A673 (cell line): ENCODE measurements at regions not wholly inside any gene's neighbourhood (a gene's known extent, or its start where the extent isn't known, plus 50 kb on each side); places are given as distances from the start of the nearest gene placed in this dataset.

Source experiments
- BruUV-seq: library from RNA; stranded (reverse); fragments of 400-500 nt; replicated peaks from 2 replicates; lab custom pipeline; 2021; lab: Mats Ljungman, UMichigan
- CTCF ChIA-PET: fragments of 300-600 bp; sonication (Branson Sonifier 250); formaldehyde crosslinking; loops from one replicate; lab custom pipeline; 2022; ENCODE audit warnings: antibody characterized with exemption; lab: Charles Lee
- POLR2A ChIA-PET: fragments of 300-600 bp; sonication (Branson Sonifier 250); formaldehyde crosslinking; loops from one replicate; lab custom pipeline; 2022; ENCODE audit warnings: antibody characterized with exemption; ENCODE audit not compliant: low non-redundant PET; lab: Charles Lee
- DNase-seq: peaks from one replicate; pipeline ENCODE4 v3.0.0-alpha.2; 2015; ENCODE audit warnings: low spot score
- H3K27ac ChIP-seq: fragments of 200-600 bp; sonication (generic); 2 replicates; pipeline ENCODE4 v1.5.1; 2016; ENCODE audit warnings: mixed run types, low read depth, mild to moderate bottlenecking, mixed read lengths, antibody characterized with exemption, low read length; ENCODE audit not compliant: poor library complexity, severe bottlenecking
- H3K27me3 ChIP-seq: fragments of 200-600 bp; sonication (generic); replicated peaks from 2 replicates; pipeline ENCODE4 v1.6.1; 2017; ENCODE audit warnings: mixed run types, low read depth, mild to moderate bottlenecking, mixed read lengths, antibody characterized with exemption, low read length; ENCODE audit not compliant: insufficient read depth, poor library complexity
- H3K36me3 ChIP-seq: fragments of 200-600 bp; sonication (generic); 2 replicates; pipeline ENCODE4 v1.6.1; 2016; ENCODE audit warnings: mixed run types, mild to moderate bottlenecking, mixed read lengths, antibody characterized with exemption, low read length; ENCODE audit not compliant: insufficient read depth, poor library complexity, severe bottlenecking
- H3K4me1 ChIP-seq: fragments of 200-600 bp; sonication (generic); 2 replicates; pipeline ENCODE4 v1.6.1; 2017; ENCODE audit warnings: mixed run types, mild to moderate bottlenecking, mixed read lengths, antibody characterized with exemption, low read length; ENCODE audit not compliant: insufficient read depth, poor library complexity, severe bottlenecking
- H3K4me3 ChIP-seq: fragments of 200-600 bp; sonication (generic); 2 replicates; pipeline ENCODE4 v1.5.1; 2016; ENCODE audit warnings: low read depth, mixed run types, mild to moderate bottlenecking, mixed read lengths, low read length; ENCODE audit not compliant: poor library complexity, severe bottlenecking
- H3K9me3 ChIP-seq: fragments of 200-600 bp; sonication (generic); 2 replicates; pipeline ENCODE4 v1.6.1; 2016; ENCODE audit warnings: mixed run types, low read depth, mild to moderate bottlenecking, mixed read lengths, antibody characterized with exemption, low read length; ENCODE audit not compliant: poor library complexity, severe bottlenecking
- CTCF ChIP-seq: fragments of 300-800, 200-600 bp; sonication (generic); conservative IDR thresholded peaks from 2 replicates; pipeline ENCODE4 v1.5.1; 2017; ENCODE audit warnings: low read depth, mild to moderate bottlenecking, antibody characterized with exemption, low read length, moderate library complexity, mixed read lengths
- EZH2 ChIP-seq: fragments of 200-600 bp; sonication (generic); IDR thresholded peaks from 2 replicates; pipeline ENCODE4 v1.6.1; 2017; ENCODE audit warnings: borderline replicate concordance, low read depth, mild to moderate bottlenecking, mixed read lengths, antibody characterized with exemption, low read length; ENCODE audit not compliant: poor library complexity, severe bottlenecking
- intact Hi-C: fragments of 100-400 bp; cut with micrococcal nuclease; formaldehyde crosslinking; loops from one replicate; pipeline ENCODE4 v1.10.0; 2022; ENCODE audit not compliant: unreplicated experiment

- DNase-seq, result no peak
- TF ChIP-seq EZH2 (no peak), CTCF (no peak)
- BruUV-seq, result no TSS peak
- H3K27me3 ChIP-seq, result peaks cover under 1% of the 10 kb centered on the region
- no peak overlapping the region for H3K27ac ChIP-seq
- H3K4me3 ChIP-seq, result no peak overlapping the region
- H3K9me3 ChIP-seq, result no peaks in the 10 kb centered on the region
- H3K36me3 ChIP-seq, result no peaks in the 10 kb centered on the region
- ChIA-PET POLR2A (no interaction called here), CTCF (no interaction called here)
- intact Hi-C loops, result no loop called here
- no peaks in the 10 kb centered on the region for H3K4me1 ChIP-seq
These were observed 52.4 kb upstream of the FAM204A start for GRCh38 chr10:118394301-118395200.

- BruUV-seq, result no TSS peak
These were observed 50.6 kb upstream of the FAM204A start for GRCh38 chr10:118392761-118393160.

More at GRCh38 chr10:118392761-118393160, 50.6 kb upstream of the FAM204A start:
- TF ChIP-seq CTCF, result no peak
- TF ChIP-seq EZH2, result no peak
- H3K9me3 ChIP-seq, result no peaks in the 10 kb centered on the region
- DNase-seq, result no peak
- H3K36me3 ChIP-seq, result no peaks in the 10 kb centered on the region
- H3K4me1 ChIP-seq, result no peaks in the 10 kb centered on the region
- ChIA-PET POLR2A (no interaction called here), CTCF (no interaction called here)
- peaks cover 4% of the 10 kb centered on the region for H3K27me3 ChIP-seq
- no peak overlapping the region for H3K4me3 ChIP-seq
- no peak overlapping the region for H3K27ac ChIP-seq
- intact Hi-C loops, result no loop called here
